ENCODE measurements at regions not wholly inside any gene's neighbourhood (a gene's known extent, or its start where the extent isn't known, plus 50 kb on each side); places are given as distances from the start of the nearest gene placed in this dataset.

DNA sequence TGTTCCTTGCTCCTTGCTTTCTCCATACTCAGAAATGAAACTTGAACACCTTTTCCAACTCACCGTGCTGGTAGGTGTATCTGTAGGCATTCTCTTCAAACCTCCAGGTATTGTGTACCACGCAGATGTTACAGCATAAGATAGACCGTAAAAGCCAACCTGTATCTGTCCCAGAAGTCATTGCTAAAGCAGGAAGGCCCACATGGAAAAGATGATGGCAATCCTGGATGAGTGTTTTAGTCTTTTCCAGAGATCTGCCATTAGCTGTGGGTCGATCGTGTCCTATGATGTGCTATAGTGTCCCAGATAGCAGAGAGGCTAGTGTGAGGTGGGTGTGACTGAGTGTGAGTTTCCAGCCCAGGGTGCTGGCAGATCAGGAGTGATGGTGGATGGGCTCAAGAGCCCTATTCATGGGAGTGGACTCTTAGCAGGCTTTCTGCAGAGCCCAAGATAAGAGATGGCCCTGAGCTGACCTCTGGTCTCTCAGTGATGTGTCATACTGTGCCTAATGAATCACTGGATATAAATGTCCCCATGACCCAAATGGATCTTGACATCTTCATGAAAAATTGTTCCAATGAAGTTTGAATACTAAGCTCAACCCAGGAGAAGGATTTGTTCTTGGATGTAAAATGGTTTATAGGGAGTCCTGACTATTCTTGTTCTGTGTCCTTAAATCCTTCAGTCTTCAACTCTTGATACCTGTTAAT is 69.1 kb upstream of the WDR1 start:
- ATAC-seq (no peak), DNase-seq (ENCODE audit: low spot score) (no peak)
- no peak for TF ChIP-seq ZSCAN18 (CRISPR knock-in tag; IDR thresholded peaks at IDR 0.05)
- TF ChIP-seq NR2C2 (CRISPR knock-in tag; IDR thresholded peaks at IDR 0.05): no peak
- TF ChIP-seq FOXK1 (CRISPR knock-in tag; IDR thresholded peaks at IDR 0.05): no peak
- TF ChIP-seq, protein P1, sequence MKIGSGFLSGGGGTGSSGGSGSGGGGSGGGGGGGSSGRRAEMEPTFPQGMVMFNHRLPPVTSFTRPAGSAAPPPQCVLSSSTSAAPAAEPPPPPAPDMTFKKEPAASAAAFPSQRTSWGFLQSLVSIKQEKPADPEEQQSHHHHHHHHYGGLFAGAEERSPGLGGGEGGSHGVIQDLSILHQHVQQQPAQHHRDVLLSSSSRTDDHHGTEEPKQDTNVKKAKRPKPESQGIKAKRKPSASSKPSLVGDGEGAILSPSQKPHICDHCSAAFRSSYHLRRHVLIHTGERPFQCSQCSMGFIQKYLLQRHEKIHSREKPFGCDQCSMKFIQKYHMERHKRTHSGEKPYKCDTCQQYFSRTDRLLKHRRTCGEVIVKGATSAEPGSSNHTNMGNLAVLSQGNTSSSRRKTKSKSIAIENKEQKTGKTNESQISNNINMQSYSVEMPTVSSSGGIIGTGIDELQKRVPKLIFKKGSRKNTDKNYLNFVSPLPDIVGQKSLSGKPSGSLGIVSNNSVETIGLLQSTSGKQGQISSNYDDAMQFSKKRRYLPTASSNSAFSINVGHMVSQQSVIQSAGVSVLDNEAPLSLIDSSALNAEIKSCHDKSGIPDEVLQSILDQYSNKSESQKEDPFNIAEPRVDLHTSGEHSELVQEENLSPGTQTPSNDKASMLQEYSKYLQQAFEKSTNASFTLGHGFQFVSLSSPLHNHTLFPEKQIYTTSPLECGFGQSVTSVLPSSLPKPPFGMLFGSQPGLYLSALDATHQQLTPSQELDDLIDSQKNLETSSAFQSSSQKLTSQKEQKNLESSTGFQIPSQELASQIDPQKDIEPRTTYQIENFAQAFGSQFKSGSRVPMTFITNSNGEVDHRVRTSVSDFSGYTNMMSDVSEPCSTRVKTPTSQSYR (CRISPR knock-in tag; IDR thresholded peaks at IDR 0.05): no peak
- Mint-ChIP-seq H3K36me3 (no peaks in the 10 kb centered on the region), H3K27ac (no peak overlapping the region), H3K9me3 (peaks cover 43% of the 10 kb centered on the region), H3K4me3 (no peak overlapping the region), H3K4me1 (no peaks in the 10 kb centered on the region), H3K27me3 (ENCODE audit: low read depth) (peaks cover 3% of the 10 kb centered on the region; the same call in 1 of the 2 replicates)
- ChIA-PET POLR2A (no interaction called here), CTCF (no interaction called here)

- peaks cover 3% of the 10 kb centered on the region; the same call in 1 of the 2 replicates for H3K27me3 Mint-ChIP-seq (ENCODE audit: low read depth)
- H3K36me3 Mint-ChIP-seq: no peaks in the 10 kb centered on the region
- POLR2A ChIA-PET: no interaction called here
- H3K9me3 Mint-ChIP-seq: peaks cover 49% of the 10 kb centered on the region
- no peak for ATAC-seq
- CTCF ChIA-PET: no interaction called here
- TF ChIP-seq GRHL2 (CRISPR knock-in tag; IDR thresholded peaks at IDR 0.05; ENCODE audit: insufficient replicate concordance, severe bottlenecking) (no peak), FOXP4 (CRISPR knock-in tag; IDR thresholded peaks at IDR 0.05) (no peak), NR2C2 (CRISPR knock-in tag; IDR thresholded peaks at IDR 0.05) (no peak), SOX15 (CRISPR knock-in tag; IDR thresholded peaks at IDR 0.05) (no peak), PRRX2 (CRISPR knock-in tag; IDR thresholded peaks at IDR 0.05) (no peak), NFYB (CRISPR knock-in tag; conservative IDR thresholded peaks at IDR 0.05; ENCODE audit: low read depth) (no peak), ELF4 (CRISPR knock-in tag; IDR thresholded peaks at IDR 0.05; ENCODE audit: low read depth) (no peak), ZNF317 (CRISPR knock-in tag; IDR thresholded peaks at IDR 0.05; ENCODE audit: borderline replicate concordance, low read depth) (no peak), ZSCAN18 (CRISPR knock-in tag; IDR thresholded peaks at IDR 0.05) (no peak), FOXJ3 (CRISPR knock-in tag; IDR thresholded peaks at IDR 0.05; ENCODE audit: borderline replicate concordance) (no peak), E2F1 (CRISPR knock-in tag; IDR thresholded peaks at IDR 0.05) (no peak), ZNF232 (CRISPR knock-in tag; IDR thresholded peaks at IDR 0.05) (no peak)
- TF ChIP-seq, protein P2, sequence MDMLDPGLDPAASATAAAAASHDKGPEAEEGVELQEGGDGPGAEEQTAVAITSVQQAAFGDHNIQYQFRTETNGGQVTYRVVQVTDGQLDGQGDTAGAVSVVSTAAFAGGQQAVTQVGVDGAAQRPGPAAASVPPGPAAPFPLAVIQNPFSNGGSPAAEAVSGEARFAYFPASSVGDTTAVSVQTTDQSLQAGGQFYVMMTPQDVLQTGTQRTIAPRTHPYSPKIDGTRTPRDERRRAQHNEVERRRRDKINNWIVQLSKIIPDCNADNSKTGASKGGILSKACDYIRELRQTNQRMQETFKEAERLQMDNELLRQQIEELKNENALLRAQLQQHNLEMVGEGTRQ (CRISPR knock-in tag; IDR thresholded peaks at IDR 0.05): no peak
- TF ChIP-seq, protein P3, sequence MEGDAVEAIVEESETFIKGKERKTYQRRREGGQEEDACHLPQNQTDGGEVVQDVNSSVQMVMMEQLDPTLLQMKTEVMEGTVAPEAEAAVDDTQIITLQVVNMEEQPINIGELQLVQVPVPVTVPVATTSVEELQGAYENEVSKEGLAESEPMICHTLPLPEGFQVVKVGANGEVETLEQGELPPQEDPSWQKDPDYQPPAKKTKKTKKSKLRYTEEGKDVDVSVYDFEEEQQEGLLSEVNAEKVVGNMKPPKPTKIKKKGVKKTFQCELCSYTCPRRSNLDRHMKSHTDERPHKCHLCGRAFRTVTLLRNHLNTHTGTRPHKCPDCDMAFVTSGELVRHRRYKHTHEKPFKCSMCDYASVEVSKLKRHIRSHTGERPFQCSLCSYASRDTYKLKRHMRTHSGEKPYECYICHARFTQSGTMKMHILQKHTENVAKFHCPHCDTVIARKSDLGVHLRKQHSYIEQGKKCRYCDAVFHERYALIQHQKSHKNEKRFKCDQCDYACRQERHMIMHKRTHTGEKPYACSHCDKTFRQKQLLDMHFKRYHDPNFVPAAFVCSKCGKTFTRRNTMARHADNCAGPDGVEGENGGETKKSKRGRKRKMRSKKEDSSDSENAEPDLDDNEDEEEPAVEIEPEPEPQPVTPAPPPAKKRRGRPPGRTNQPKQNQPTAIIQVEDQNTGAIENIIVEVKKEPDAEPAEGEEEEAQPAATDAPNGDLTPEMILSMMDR (IDR thresholded peaks at IDR 0.05): no peak
- TF ChIP-seq, protein P1 (CRISPR knock-in tag; IDR thresholded peaks at IDR 0.05): no peak
- no peak overlapping the region for H3K27ac Mint-ChIP-seq
- no peak overlapping the region for H3K4me3 Mint-ChIP-seq
- no peak for DNase-seq (ENCODE audit: low spot score)
- no peaks in the 10 kb centered on the region for H3K4me1 Mint-ChIP-seq
Measured at GRCh38 chr4:10184501-10184938, 67.9 kb upstream of the WDR1 start.

Data from WTC11 (cell line).